OCI-LY7 (cell line): ENCODE measurements at regions not wholly inside any gene's neighbourhood (a gene's known extent, or its start where the extent isn't known, plus 50 kb on each side); places are given as distances from the start of the nearest gene placed in this dataset.

Source experiments
- BruUV-seq: library from RNA; stranded (reverse); fragments of 400-500 nt; replicated peaks from 2 replicates; lab custom pipeline; 2021; lab: Mats Ljungman, UMichigan
- CTCF ChIA-PET: fragments of 300-600 bp; sonication (Branson Sonifier 250); formaldehyde crosslinking; loops from one replicate; lab custom pipeline; 2022; ENCODE audit warnings: antibody characterized with exemption; ENCODE audit not compliant: unreplicated experiment; lab: Charles Lee
- POLR2A ChIA-PET: fragments of 300-600 bp; sonication (Branson Sonifier 250); formaldehyde crosslinking; loops from one replicate; lab custom pipeline; 2022; ENCODE audit warnings: antibody characterized with exemption; lab: Charles Lee
- DNase-seq: peaks from one replicate; pipeline ENCODE4 v3.0.0-alpha.2; 2015; ENCODE audit warnings: low spot score
- H2AFZ ChIP-seq: fragments of 200-600 bp; sonication (generic), shearing (Covaris generic); 2 replicates; pipeline ENCODE4 v1.6.1; 2014; ENCODE audit warnings: mild to moderate bottlenecking, antibody characterized with exemption, low read length, moderate library complexity
- H3K27ac ChIP-seq: fragments of 200-600 bp; sonication (generic); 2 replicates; pipeline ENCODE4 v1.5.1; 2014; ENCODE audit warnings: mixed run types, low read depth, mild to moderate bottlenecking, moderate library complexity, low read length, inconsistent platforms; ENCODE audit not compliant: poor library complexity, severe bottlenecking
- H3K36me3 ChIP-seq: fragments of 200-600 bp; sonication (generic); 2 replicates; pipeline ENCODE4 v1.6.1; 2014; ENCODE audit warnings: mild to moderate bottlenecking, antibody characterized with exemption, low read length, moderate library complexity, mixed read lengths; ENCODE audit not compliant: insufficient read depth
- H3K4me1 ChIP-seq: fragments of 200-600 bp; sonication (generic); 2 replicates; pipeline ENCODE4 v1.5.1; 2014; ENCODE audit warnings: mild to moderate bottlenecking, low read length; ENCODE audit not compliant: insufficient read depth, poor library complexity, severe bottlenecking
- H3K4me2 ChIP-seq: fragments of 200-600 bp; sonication (generic); 2 replicates; pipeline ENCODE4 v1.6.1; 2014; ENCODE audit warnings: mild to moderate bottlenecking, low read length
- H3K4me3 ChIP-seq: fragments of 200-600 bp; sonication (generic); 2 replicates; pipeline ENCODE4 v1.5.1; 2014; ENCODE audit warnings: mild to moderate bottlenecking, low read depth, low read length; ENCODE audit not compliant: poor library complexity, severe bottlenecking
- H3K79me2 ChIP-seq: fragments of 200-600 bp; sonication (generic); 2 replicates; pipeline ENCODE4 v1.6.1; 2016; ENCODE audit warnings: low read depth, mild to moderate bottlenecking, low read length, moderate library complexity, mixed read lengths; ENCODE audit not compliant: insufficient read depth
- H3K9me2 ChIP-seq: fragments of 200-600 bp; sonication (generic); 2 replicates; pipeline ENCODE4 v1.6.1; 2016; ENCODE audit warnings: mild to moderate bottlenecking, low read length, mixed read lengths; ENCODE audit not compliant: insufficient read depth
- H3K9me3 ChIP-seq: fragments of 200-600 bp; sonication (generic); 2 replicates; pipeline ENCODE4 v1.6.1; 2014; ENCODE audit warnings: mild to moderate bottlenecking, mixed run types, low read length, mixed read lengths
- H4K20me1 ChIP-seq: fragments of 200-600 bp; sonication (generic); 2 replicates; pipeline ENCODE4 v1.6.1; 2014; ENCODE audit warnings: mild to moderate bottlenecking, antibody characterized with exemption, low read length, moderate library complexity, mixed read lengths; ENCODE audit not compliant: insufficient read depth
- CTCF ChIP-seq: fragments of 200-600 bp; sonication (generic); conservative IDR thresholded peaks from 2 replicates; pipeline ENCODE4 v1.5.1; 2014; ENCODE audit warnings: mild to moderate bottlenecking, antibody characterized with exemption, low read length, moderate library complexity, mixed read lengths
- EZH2phosphoT487 ChIP-seq: fragments of 200-600 bp; sonication (generic); IDR thresholded peaks from 2 replicates; pipeline ENCODE4 v1.6.1; 2018; ENCODE audit warnings: low read depth, borderline replicate concordance, mild to moderate bottlenecking, mixed run types, antibody characterized with exemption, low read length, moderate library complexity, mixed read lengths
- intact Hi-C: fragments of 100-400 bp; cut with micrococcal nuclease; formaldehyde crosslinking; loops from one replicate; pipeline ENCODE4 v1.10.0; 2022; ENCODE audit not compliant: unreplicated experiment

- no peaks in the 10 kb centered on the region for H3K36me3 ChIP-seq
- H4K20me1 ChIP-seq: no peaks in the 10 kb centered on the region
- H2AFZ ChIP-seq: no peak overlapping the region
- H3K9me2 ChIP-seq: no peaks in the 10 kb centered on the region
- ChIA-PET CTCF (no interaction called here), POLR2A (interaction anchor here (1.0 kb wide), 1 partner anchor 291 kb away, joined by 3 read pairs; no protein-coding TSS in a partner anchor)
- H3K27ac ChIP-seq: no peak overlapping the region
- TF ChIP-seq CTCF (no peak), EZH2phosphoT487 (no peak)
- no TSS peak for BruUV-seq
- H3K9me3 ChIP-seq: no peaks in the 10 kb centered on the region
- no peak overlapping the region for H3K4me3 ChIP-seq
- no peaks in the 10 kb centered on the region for H3K79me2 ChIP-seq
- DNase-seq: no peak
- no peak overlapping the region for H3K4me2 ChIP-seq
- H3K4me1 ChIP-seq: no peaks in the 10 kb centered on the region
- intact Hi-C loops: no loop called here
Measured at GRCh38 chr6:145276756-145277155, 458.6 kb downstream of the EPM2A start.

- no TSS peak for BruUV-seq
- intact Hi-C loops: no loop called here
Measured at GRCh38 chr6:145277358-145278086, 457.8 kb downstream of the EPM2A start.

More at GRCh38 chr6:145277358-145278086, 457.8 kb downstream of the EPM2A start:
- ChIA-PET POLR2A (no interaction called here), CTCF (no interaction called here)
- no peaks in the 10 kb centered on the region for H3K36me3 ChIP-seq
- H3K4me3 ChIP-seq: no peak overlapping the region
- TF ChIP-seq EZH2phosphoT487 (no peak), CTCF (no peak)
- H3K9me3 ChIP-seq: no peaks in the 10 kb centered on the region
- no peak overlapping the region for H3K4me2 ChIP-seq
- no peaks in the 10 kb centered on the region for H3K9me2 ChIP-seq
- no peak for DNase-seq
- H3K27ac ChIP-seq: no peak overlapping the region
- H2AFZ ChIP-seq: no peak overlapping the region
- H3K4me1 ChIP-seq: no peaks in the 10 kb centered on the region
- no peaks in the 10 kb centered on the region for H3K79me2 ChIP-seq
- H4K20me1 ChIP-seq: no peaks in the 10 kb centered on the region
